SIG-M5 treated with dmso at 0.1 percent for 504 hours (cell line): ENCODE measurements at regions not wholly inside any gene's neighbourhood (a gene's known extent, or its start where the extent isn't known, plus 50 kb on each side); places are given as distances from the start of the nearest gene placed in this dataset.
"Not testable (repeated sequence)": the region's sequence is repeated elsewhere in the genome, so short reads cannot be mapped to it uniquely, and the experiment has no call there.

Experiments used
- DNase-seq: peaks from one replicate; lab custom pipeline; 2025; ENCODE audit not compliant: unreplicated experiment; lab: John Stamatoyannopoulos, UW

GRCh38 chr16:33710696-33711087 is 251.3 kb downstream of the TP53TG3F start:
- not testable (repeated sequence) for DNase-seq

- DNase-seq = not testable (repeated sequence)
Observed at GRCh38 chr16:33711616-33712015, 252.2 kb downstream of the TP53TG3F start.

GRCh38 chr16:33712308-33712707 is 252.9 kb downstream of the TP53TG3F start:
- DNase-seq = not testable (repeated sequence)

GRCh38 chr16:33712851-33713709 is 253.7 kb downstream of the TP53TG3F start:
- DNase-seq = not testable (repeated sequence)

GRCh38 chr16:33713710-33714538 is 254.5 kb downstream of the TP53TG3F start:
- DNase-seq = not testable (repeated sequence)

GRCh38 chr16:33731167-33731566 is 271.8 kb downstream of the TP53TG3F start:
- not testable (repeated sequence) for DNase-seq

- DNase-seq = not testable (repeated sequence)
Observed at GRCh38 chr16:33734650-33735049, 275.2 kb downstream of the TP53TG3F start.

- peak; percentile 1 for DNase-seq
Observed at GRCh38 chr16:33766869-33767765, 307.7 kb downstream of the TP53TG3F start.

- DNase-seq = not testable (repeated sequence)
Observed at GRCh38 chr16:33768710-33769109, 309.3 kb downstream of the TP53TG3F start.

GRCh38 chr16:33769180-33769846 is 309.9 kb downstream of the TP53TG3F start:
- DNase-seq = not testable (repeated sequence)

- DNase-seq = not testable (repeated sequence)
Observed at GRCh38 chr16:33770478-33770877, 311.1 kb downstream of the TP53TG3F start.

GRCh38 chr16:33771211-33771610 is 311.8 kb downstream of the TP53TG3F start:
- not testable (repeated sequence) for DNase-seq

GRCh38 chr16:33773966-33774365 is 314.6 kb downstream of the TP53TG3F start:
- DNase-seq = not testable (repeated sequence)

GRCh38 chr16:33774724-33775123 is 315.3 kb downstream of the TP53TG3F start:
- DNase-seq = not testable (repeated sequence)

GRCh38 chr16:33816328-33816944 is 357.0 kb downstream of the TP53TG3F start:
- not testable (repeated sequence) for DNase-seq

GRCh38 chr16:33824736-33825135 is 365.3 kb downstream of the TP53TG3F start:
- not testable (repeated sequence) for DNase-seq

GRCh38 chr16:33827522-33827921 is 368.1 kb downstream of the TP53TG3F start:
- DNase-seq = not testable (repeated sequence)

- not testable (repeated sequence) for DNase-seq
Observed at GRCh38 chr16:33839157-33839556, 379.7 kb downstream of the TP53TG3F start.

GRCh38 chr16:33844533-33844932 is 385.1 kb downstream of the TP53TG3F start:
- not testable (repeated sequence) for DNase-seq
